Endothelial cell of umbilical vein (primary cell): ENCODE measurements at regions not wholly inside any gene's neighbourhood (a gene's known extent, or its start where the extent isn't known, plus 50 kb on each side); places are given as distances from the start of the nearest gene placed in this dataset.

Experiments
- BruUV-seq: library from RNA; stranded (reverse); fragments of 400-500 nt; replicated peaks from 2 replicates; lab custom pipeline; 2021; lab: Mats Ljungman, UMichigan
- CTCF ChIA-PET: fragments of 300-600, 350-600 bp; sonication (Branson Sonifier 250); formaldehyde crosslinking; loops from one replicate; lab custom pipeline; 2021; ENCODE audit warnings: antibody characterized with exemption, inconsistent platforms; lab: Charles Lee
- POLR2A ChIA-PET: fragments of 300-600, 350-600 bp; sonication (Branson Sonifier 250); formaldehyde crosslinking; loops from one replicate; lab custom pipeline; 2021; ENCODE audit warnings: antibody characterized with exemption, inconsistent platforms; lab: Charles Lee
- DNase-seq: peaks from one replicate; pipeline ENCODE4 v3.0.0-alpha.2; 2011; ENCODE audit warnings: low read depth, low spot score
- FAIRE-seq: peaks from 2 replicates; lab custom pipeline; 2011; peaks lifted over from hg19 to GRCh38; lab: Jason Lieb, UNC
- H2AFZ ChIP-seq: 2 replicates; pipeline ENCODE4 v1.6.0; 2012; ENCODE audit warnings: low read depth, low read length, control low read depth, inconsistent platforms
- H3K27ac ChIP-seq: 2 replicates; pipeline ENCODE4 v1.5.1; 2011; ENCODE audit warnings: low read depth, mild to moderate bottlenecking, control low read depth, low read length, moderate library complexity; ENCODE audit not compliant: insufficient read depth
- H3K27me3 ChIP-seq, 2 experiments: 2 replicates each; pipeline versions ENCODE4 v1.6.0 to v1.6.1; 2011; ENCODE audit warnings: low read length in 2 of 2, mixed read lengths in 1 of 2; ENCODE audit not compliant: control insufficient read depth in 2 of 2, insufficient read depth in 2 of 2
- H3K36me3 ChIP-seq, 2 experiments: 2 replicates in 1 of 2; 3 replicates in 1 of 2; pipeline ENCODE4 v1.5.1; 2011; ENCODE audit warnings: low read length in 2 of 2, mild to moderate bottlenecking in 1 of 2, moderate library complexity in 1 of 2; ENCODE audit not compliant: control insufficient read depth in 2 of 2, insufficient read depth in 2 of 2; ENCODE audit errors: extremely low read depth in 1 of 2
- H3K4me1 ChIP-seq: 3 replicates; pipeline ENCODE4 v1.5.1; 2011; ENCODE audit warnings: mild to moderate bottlenecking, low read length; ENCODE audit not compliant: control insufficient read depth, insufficient read depth; ENCODE audit errors: extremely low read depth
- H3K4me2 ChIP-seq: 2 replicates; pipeline ENCODE4 v1.6.1; 2011; ENCODE audit warnings: low read length, control low read depth, mixed read lengths; ENCODE audit not compliant: insufficient read depth
- H3K4me3 ChIP-seq, 3 experiments: fragments of 200-600 bp in 1 of 3; sonication (generic), shearing (Covaris generic) in 1 of 3; replicated peaks in 1 of 3; 2 replicates each; pipeline ENCODE4 v1.5.1; 2011 to 2016; ENCODE audit warnings: control low read depth in 3 of 3, low read length in 3 of 3, mild to moderate bottlenecking in 2 of 3, inconsistent platforms in 1 of 3, low read depth in 1 of 3, moderate library complexity in 1 of 3; ENCODE audit not compliant: insufficient read depth in 1 of 3
- H3K79me2 ChIP-seq: 2 replicates; pipeline ENCODE4 v1.6.0; 2012; ENCODE audit warnings: low read length, inconsistent platforms; ENCODE audit not compliant: control insufficient read depth, insufficient read depth
- H3K9ac ChIP-seq: replicated peaks from 2 replicates; pipeline ENCODE3; 2011; ENCODE audit warnings: low read length, control low read depth; ENCODE audit not compliant: insufficient read depth; ENCODE audit errors: extremely low read depth
- H3K9me1 ChIP-seq: replicated peaks from 3 replicates; pipeline ENCODE4 v1.6.0; 2011; ENCODE audit warnings: mild to moderate bottlenecking, low read length; ENCODE audit not compliant: control insufficient read depth, insufficient read depth; ENCODE audit errors: extremely low read depth
- H3K9me3 ChIP-seq: replicated peaks from 2 replicates; pipeline ENCODE4 v1.5.1; 2012; ENCODE audit warnings: low read length, inconsistent platforms; ENCODE audit not compliant: control insufficient read depth, insufficient read depth
- H4K20me1 ChIP-seq: replicated peaks from 2 replicates; pipeline ENCODE3; 2011; ENCODE audit warnings: mild to moderate bottlenecking, low read length; ENCODE audit not compliant: control insufficient read depth, insufficient read depth; ENCODE audit errors: extremely low read depth
- CTCF ChIP-seq, 2 donors: IDR thresholded peaks; 1 replicate in 1 of 2; 2 replicates in 1 of 2; pipeline ENCODE4 v1.5.1; 2011; ENCODE audit warnings: low read length in 2 of 2, mild to moderate bottlenecking in 2 of 2, moderate library complexity in 2 of 2, control low read depth in 1 of 2, inconsistent platforms in 1 of 2, low read depth in 1 of 2; ENCODE audit not compliant: insufficient read depth in 1 of 2; ENCODE audit errors: extremely low read depth in 1 of 2
- EZH2 ChIP-seq: IDR thresholded peaks from 2 replicates; pipeline ENCODE4 v1.6.1; 2012; ENCODE audit warnings: borderline replicate concordance, low read depth, mild to moderate bottlenecking, moderate library complexity, low read length, inconsistent platforms; ENCODE audit not compliant: severe bottlenecking
- FOS ChIP-seq: IDR thresholded peaks from 2 replicates; pipeline ENCODE4 v1.6.1; 2011; ENCODE audit warnings: mild to moderate bottlenecking, low read length, moderate library complexity, borderline replicate concordance; ENCODE audit not compliant: insufficient read depth
- GATA2 ChIP-seq: IDR thresholded peaks from 2 replicates; pipeline ENCODE4 v1.7.0; 2011; ENCODE audit warnings: low read depth, mild to moderate bottlenecking, moderate library complexity, mixed read lengths, low read length; ENCODE audit not compliant: insufficient read length, insufficient read depth
- JUN ChIP-seq: IDR thresholded peaks from 2 replicates; pipeline ENCODE4 v1.6.1; 2011; ENCODE audit warnings: borderline replicate concordance, low read depth; ENCODE audit not compliant: insufficient read length, insufficient read depth
- MAX ChIP-seq: IDR thresholded peaks from 2 replicates; pipeline ENCODE4 v1.6.1; 2011; ENCODE audit not compliant: insufficient read depth, insufficient read length
- MYC ChIP-seq: IDR thresholded peaks from one replicate; pipeline ENCODE4 v1.6.1; 2011; ENCODE audit warnings: mild to moderate bottlenecking, low read depth, low read length
- POLR2A ChIP-seq: IDR thresholded peaks from 2 replicates; pipeline ENCODE4 v1.6.1; 2012; ENCODE audit warnings: low read depth, mild to moderate bottlenecking, control low read depth, low read length
- POLR2AphosphoS5 ChIP-seq: IDR thresholded peaks from 2 replicates; pipeline ENCODE4 v1.6.1; 2012; ENCODE audit warnings: low read depth, mild to moderate bottlenecking, control low read depth, low read length, moderate library complexity; ENCODE audit not compliant: insufficient read depth
- dilution Hi-C: fragments of 300-500 bp; cut with MboI; formaldehyde crosslinking; loops from one replicate; pipeline ENCODE4 v1.15.0; 2019; ENCODE audit warnings: low sequenced_read_pairs; ENCODE audit not compliant: extremely low pct_ligation_motif_present
- intact Hi-C: fragments of 100-400 bp; cut with micrococcal nuclease; formaldehyde crosslinking; loops from one replicate; pipeline ENCODE4 v1.10.0; 2022

DNA sequence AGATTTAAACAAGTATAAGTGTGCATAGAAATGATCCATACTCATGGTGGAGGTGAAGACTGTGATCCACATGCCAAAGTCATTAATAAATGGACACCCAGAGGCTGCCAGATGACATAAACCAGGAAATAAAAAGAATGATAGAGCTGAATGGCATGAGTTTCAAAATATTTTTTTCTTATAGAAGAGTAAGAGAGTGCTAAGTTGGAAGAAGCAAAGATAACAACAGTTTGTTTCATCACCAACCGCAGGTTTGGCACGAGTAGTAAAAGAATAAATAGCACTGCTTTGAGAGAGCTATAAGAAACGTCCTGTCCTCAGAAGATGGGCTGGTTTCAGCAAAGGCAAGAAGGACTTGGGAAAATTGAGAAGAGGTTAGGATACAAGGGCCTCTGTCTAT, 246.9 kb downstream of the UBE3D start:
- dilution Hi-C loops: no loop called here
- Histone ChIP-seq H3K27ac (no peak overlapping the region), H3K4me1 (no peaks in the 10 kb centered on the region), H3K9me1 (no peaks in the 10 kb centered on the region), H3K9me3 (no peaks in the 10 kb centered on the region), H3K79me2 (no peaks in the 10 kb centered on the region), H3K4me2 (no peak overlapping the region), H3K4me3 (no peak overlapping the region), H4K20me1 (no peaks in the 10 kb centered on the region), H3K9ac (no peak overlapping the region), H3K27me3 (no peaks in the 10 kb centered on the region), H3K36me3 (no peaks in the 10 kb centered on the region), H2AFZ (no peak overlapping the region)
- TF ChIP-seq MAX (no peak), CTCF (IDR thresholded peaks at IDR 0.05; ENCODE audit: extremely low read depth in 1 of 2, insufficient read depth in 1 of 2, low read depth in 1 of 2, low read length in 2 of 2) (no peak), EZH2 (no peak), JUN (no peak), GATA2 (no peak), MYC (no peak), POLR2A (no peak), POLR2AphosphoS5 (no peak), FOS (no peak)
- no TSS peak for BruUV-seq
- intact Hi-C loops: no loop called here
- FAIRE-seq (no peak), DNase-seq (no peak)
- POLR2A ChIA-PET: no interaction called here
- CTCF ChIA-PET: interaction anchor here (1.6 kb wide), 1 partner anchor 10 kb away, joined by 5 read pairs; no protein-coding TSS in a partner anchor
